HG03439 (cell line): ENCODE measurements at regions not wholly inside any gene's neighbourhood (a gene's known extent, or its start where the extent isn't known, plus 50 kb on each side); places are given as distances from the start of the nearest gene placed in this dataset.
"Not testable (repeated sequence)": the region's sequence is repeated elsewhere in the genome, so short reads cannot be mapped to it uniquely, and the experiment has no call there.

Source experiments
- ATAC-seq: cut with Tn5 transposase; IDR thresholded peaks from one replicate; pipeline ENCODE4 v1.9.1; 2021; ENCODE audit warnings: mild to moderate bottlenecking, moderate library complexity; ENCODE audit not compliant: unreplicated experiment

DNA sequence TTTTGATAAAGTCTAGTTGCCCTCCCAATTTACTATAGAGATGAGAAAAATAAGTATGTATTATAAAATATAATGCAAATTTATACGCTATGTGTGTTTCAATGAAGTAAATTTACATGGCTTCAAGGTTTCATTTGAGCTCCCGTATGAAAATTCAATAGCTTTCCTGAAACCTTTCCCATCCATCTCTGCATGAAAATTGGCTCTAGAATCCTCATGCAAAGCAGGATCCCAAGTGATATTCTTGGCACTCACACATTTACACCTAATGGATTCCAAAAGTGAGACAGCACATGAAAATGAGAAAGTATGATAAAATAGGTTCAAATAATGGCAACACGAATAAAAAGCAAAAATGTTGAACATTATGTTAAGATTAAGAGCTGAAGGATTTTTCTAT, 1595.8 kb upstream of the SEL1L start:
- no peak for ATAC-seq

DNA sequence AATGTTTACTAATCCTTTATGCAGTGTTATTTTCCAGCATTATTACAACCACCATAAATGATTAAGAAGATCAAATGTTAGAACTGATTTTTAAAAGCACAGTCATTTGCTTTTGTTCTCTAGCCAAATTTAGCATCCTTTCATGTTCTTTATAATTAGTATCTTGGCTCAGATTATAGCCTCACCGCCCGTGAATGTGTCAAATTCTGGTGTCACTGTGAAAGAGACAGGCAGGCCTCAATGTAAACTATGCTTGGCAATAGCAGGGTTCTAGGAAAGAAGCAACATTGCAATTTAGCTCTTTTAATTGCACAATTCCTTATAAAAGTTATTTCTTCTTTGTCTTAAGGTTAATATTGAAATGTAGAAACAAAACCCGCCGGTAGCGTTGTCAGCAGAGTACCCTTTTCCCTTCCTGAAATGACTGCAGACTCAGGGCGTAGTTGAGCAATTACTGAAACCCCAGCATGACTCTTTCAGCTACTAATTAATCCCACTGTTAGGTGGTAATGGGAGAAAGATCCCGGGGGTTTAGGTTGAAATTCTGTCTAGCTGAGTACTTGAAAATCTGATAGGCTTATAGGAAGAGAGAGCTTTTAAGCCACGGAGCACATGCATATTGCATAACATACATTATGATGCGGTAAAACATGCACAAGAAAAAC, 1600.5 kb upstream of the SEL1L start:
- no peak for ATAC-seq

DNA sequence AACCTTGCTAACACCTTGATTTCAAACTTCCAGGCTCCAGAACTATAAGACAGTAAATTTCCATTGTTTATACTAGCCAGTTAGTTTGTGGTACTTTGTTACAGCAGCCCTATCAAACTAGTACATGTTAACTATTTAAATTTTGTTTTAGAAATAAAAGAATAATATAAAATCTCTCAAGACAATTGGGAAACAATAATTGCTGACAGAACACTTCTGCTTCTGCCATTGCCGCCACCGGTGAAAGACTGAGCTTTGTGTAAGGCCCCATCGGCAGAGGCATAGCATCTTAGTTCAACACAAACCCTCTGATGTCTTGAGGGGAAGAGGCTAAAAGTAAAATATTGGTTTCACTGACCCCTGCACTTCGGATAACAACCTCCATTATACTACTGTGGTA, 1607.1 kb upstream of the SEL1L start:
- no peak for ATAC-seq

DNA sequence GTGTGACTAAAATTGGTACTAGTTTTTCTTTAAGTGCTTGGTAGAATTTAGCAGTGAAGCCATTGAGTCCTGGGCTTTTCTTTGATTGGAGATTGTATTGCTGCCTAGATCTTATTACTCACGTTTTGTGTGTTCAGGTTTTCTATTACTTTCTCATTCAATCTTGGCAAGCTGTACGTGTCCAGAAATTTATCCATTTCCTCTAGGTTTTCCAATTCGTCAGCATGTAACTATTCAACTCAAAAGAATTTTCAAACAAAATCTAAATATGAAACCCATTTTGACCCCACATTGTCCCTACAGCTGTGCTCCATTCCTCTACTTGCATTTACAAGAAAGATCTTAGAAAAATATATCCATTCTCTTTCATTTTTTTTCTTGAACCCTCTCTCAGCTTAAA, 1613.4 kb upstream of the SEL1L start:
- ATAC-seq = no peak

DNA sequence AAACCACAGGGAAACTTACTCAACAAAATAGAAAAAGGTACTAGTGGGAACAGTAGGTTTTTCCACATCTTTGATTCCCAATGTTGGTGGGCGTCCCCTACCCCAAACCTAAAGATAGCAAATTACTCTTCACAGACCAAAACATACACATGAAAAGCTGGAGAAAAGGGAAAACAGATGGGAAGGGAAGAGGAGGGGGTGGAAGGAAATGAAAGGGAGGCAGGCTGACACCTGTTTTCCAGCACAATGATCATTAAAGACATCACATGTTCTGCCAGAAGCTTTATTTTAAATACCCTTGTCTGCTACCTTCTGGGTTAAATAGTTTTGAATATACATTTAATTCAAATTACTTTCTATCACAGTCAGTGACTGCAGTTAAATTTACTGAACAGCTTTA, 1617.9 kb upstream of the SEL1L start:
- ATAC-seq = no peak

DNA sequence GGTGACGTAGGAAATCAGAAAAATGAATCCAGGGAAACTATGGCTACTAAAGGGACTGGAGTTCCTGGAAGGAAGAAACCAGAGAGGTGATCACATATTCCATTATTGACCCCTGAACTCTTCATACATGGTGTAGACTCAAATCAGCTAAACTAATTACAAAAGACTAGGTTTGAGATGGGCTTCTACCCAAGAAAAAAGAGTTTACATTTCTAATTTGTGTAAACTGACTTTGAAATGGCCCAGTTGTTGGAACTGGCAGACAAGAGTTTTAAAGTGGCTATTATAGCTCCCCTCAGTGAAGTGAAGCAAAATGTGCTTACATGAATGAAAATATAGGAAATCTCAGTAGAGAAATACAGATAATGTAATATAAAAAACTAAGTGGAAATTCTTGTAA, 1619.4 kb upstream of the SEL1L start:
- no peak for ATAC-seq

DNA sequence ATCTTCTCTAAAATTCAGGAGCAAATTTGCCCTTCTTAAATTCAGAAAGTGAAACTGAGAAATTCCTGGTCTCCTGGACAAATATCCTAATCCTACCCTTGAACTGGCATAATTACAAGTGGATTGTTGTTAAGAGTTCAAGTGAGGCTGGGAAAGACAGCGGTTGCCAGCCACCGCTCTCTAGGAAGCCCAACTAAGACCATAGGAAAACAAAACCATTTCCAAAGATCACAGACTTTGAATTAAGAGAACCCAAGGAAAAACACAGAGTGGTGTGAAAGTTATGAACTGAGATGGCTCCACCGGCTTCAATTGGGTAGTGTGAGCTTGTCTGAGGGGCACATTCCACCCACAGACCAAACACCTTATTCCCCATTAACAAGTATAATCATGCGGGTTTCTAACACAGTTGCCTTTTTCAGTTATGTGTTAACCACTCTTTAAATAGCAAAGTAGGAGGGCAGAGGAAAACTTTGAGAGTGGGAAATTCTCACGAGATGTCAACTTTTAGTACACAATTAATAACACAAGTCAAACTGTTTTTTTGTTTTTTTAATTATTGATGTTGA, 1628.8 kb upstream of the SEL1L start:
- no peak for ATAC-seq

DNA sequence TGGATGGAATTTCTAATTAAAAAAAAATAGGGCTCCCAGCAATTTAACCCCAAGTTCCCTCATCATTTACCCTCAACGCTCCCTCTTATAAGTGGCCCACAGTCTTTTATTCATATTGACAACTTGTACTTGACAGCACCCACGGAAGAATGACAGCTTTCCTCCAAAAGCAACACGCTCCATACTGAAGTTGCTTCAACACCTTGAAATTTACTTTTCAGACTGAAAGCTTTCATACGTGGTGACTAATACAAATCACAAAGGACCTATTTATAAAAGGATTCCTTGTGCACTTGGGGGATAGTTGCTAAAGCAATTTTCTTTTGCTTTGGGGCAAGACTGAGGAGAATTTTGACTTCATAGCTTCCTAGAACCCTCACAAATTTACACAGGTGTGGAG, 1629.4 kb upstream of the SEL1L start:
- ATAC-seq = no peak

DNA sequence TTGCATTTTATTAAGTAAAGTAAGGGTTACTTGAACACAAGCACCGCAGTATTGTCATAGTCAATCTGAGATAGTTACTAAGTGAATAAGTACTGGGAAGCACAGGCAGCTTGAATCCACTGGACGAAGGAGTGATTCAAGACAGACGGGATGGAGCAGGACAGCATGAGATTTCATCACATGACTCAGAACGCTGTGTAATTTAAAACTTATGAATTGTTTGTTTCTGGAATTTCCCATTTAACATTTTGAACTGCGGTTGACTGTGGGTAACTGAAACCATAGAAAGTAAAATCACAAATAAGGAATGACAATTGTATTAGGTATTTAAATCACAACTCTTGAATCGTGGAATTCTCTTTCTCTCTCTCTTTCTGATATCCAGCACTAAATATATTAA, 1630.4 kb upstream of the SEL1L start:
- ATAC-seq = no peak

DNA sequence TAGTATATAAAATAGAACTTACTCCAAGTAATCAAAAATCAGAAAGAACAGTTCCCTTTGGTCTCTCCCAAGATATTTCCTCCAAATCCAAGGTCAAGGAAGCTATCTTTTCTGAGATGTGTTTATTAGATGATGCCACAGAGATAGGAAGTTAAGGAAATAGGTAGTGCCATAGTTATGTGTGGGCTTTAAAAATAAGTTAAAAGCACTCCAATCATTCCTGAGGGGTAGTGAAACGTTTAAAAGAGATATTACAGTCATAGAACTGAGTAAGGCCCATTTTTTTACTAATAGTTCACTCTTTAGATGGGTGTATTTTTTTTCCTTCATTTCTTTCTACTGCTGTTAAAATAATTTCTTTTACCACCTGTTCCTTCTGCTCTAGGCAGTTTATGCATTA, 1630.9 kb upstream of the SEL1L start:
- no peak for ATAC-seq

DNA sequence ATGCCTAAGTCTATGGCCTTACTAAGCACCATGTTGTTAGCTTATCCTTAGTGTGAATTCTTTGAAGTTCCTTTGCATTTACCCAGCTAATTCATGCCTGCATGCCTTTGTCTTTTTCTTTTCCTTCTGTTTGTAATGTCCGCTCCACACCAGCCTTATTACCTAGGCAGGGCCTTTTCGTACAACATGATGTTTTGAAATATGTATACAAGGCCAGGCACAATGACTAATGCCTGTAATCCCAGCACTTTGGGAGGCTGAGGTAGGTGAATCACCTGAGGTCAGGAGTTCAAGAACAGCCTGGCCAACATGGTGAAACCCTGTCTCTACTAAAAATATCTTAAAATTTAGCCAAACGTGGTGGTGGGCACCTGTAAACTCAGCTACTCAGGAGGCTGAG, 1636.5 kb upstream of the SEL1L start:
- no peak for ATAC-seq

DNA sequence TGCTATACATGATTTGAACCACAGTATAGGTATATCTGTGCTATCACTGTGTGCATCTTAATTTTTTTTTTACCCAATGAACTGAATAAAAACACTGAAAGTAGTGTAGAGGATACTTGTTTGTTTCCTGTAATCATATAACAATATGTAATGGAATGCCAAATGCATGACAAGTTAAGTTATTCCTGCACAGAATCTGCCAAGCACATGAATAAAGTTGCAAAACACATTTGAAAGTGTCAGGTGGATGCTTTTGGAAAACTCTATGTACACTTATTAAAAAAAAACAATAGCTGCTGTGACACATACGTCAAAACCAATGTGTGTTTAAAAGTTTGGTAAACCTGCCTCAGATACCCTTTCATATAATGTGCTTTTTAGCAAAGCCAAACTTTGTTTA, 1638.1 kb upstream of the SEL1L start:
- ATAC-seq = no peak

DNA sequence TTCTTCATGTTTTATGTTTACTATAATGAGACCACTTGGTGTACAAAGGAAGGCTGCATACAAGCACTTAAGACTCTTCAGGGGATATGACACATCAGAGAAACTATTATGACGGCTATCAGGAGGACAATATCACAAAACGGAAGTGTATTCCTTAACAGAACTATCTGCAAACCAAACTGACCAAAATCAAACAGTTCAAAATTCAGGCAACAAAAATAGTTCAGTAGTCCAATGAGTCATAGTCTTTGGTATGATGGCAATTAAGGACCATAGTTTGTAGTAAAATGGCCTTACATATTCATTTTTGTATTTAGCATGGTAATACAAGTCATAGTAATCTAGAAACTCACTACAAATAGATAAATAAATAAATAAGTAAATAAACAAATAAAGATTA, 1638.7 kb upstream of the SEL1L start:
- ATAC-seq = no peak

DNA sequence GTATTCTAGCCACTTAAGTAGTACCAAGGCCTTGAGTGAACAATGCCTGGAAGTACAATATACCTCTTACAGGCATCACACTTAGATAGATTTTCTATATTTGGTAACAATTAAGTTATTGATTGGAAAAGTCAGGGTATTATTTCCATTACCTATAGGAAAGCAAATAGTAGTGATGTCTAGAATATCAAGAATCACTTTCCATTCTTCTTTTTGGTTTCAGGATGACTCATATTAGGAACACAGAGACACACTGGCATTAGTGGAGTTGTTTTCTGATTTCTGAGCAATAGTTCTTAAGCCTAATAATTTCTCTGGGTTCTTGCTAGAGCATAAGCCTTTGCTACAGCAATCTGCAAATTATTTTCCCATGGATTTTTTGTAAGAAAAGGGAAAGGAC, 1640.0 kb upstream of the SEL1L start:
- ATAC-seq = no peak

DNA sequence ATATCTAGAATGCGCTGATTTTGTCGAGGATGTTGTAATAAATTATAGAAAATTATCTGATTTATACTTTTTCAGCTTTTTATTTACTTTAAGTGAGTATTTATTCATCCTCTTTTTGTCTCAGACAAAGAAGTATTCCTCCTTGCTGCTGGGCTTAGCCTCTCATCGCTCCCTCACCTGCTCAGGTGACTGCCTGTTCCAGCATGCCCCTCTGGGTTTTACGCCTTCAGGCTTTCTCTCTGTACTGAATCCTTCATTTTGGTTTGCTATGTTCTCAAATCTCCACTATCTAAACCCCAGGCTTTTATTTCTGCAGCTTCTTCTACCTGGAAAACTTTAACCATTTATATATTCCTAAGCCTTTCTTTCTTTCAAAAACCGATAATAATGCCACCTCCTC, 1650.9 kb upstream of the SEL1L start:
- no peak for ATAC-seq

DNA sequence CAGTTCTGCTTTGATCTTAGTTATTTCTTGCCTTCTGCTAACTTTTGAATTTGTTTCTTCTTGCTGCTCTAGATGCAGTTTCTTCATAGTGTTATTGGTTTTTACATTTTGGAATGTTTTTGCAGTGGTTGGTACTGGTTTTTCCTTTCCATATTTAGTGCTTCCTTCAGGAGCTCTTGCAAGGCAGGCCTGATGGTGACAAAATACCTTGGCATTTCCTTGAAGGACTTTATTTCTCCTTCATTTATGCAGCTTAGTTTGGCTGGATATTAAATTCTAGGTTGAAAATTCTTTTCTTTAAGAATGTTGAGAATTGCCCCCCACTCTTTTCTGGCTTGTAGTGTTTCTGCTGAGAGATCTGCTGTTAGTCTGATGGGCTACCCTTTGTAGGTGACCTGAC, 1654.7 kb upstream of the SEL1L start:
- ATAC-seq = not testable (repeated sequence)

DNA sequence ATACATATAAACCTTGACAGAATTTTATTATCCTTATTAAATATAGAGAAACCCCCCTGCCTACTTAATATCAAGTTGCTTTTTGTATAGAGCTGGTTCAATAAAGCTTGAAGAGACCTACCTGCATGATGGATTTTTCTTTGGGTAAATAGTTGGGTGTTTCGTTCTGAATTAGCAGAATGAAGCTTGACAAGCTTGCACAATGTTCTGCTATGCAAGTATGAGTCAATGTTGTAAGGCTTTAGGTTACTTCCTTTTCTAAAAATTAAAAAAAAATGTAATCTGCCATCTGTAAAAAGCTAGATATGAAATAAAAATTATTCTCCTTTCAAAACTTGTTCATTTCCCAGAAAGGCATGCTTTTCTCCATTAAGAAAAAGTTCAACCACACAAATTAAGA, 1662.6 kb upstream of the SEL1L start:
- no peak for ATAC-seq

DNA sequence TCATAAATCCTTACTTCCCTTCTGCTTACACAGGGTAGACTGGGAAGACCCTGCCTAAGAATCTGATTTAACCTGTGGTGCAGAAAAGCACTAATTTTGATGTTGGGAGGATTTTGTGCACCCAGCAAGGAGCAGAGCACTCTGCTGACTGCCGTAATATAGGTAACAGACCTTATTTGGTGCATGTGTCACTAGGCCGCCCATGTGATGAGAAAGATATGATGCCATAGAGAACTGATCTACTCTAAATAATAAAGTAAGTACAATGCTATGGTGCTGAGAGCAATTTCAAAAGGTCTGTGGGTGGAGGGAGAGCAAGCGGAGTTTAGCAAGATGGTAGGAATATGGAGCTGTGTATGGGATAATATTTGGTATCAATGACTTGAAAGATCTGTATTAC, 1663.6 kb upstream of the SEL1L start:
- no peak for ATAC-seq

DNA sequence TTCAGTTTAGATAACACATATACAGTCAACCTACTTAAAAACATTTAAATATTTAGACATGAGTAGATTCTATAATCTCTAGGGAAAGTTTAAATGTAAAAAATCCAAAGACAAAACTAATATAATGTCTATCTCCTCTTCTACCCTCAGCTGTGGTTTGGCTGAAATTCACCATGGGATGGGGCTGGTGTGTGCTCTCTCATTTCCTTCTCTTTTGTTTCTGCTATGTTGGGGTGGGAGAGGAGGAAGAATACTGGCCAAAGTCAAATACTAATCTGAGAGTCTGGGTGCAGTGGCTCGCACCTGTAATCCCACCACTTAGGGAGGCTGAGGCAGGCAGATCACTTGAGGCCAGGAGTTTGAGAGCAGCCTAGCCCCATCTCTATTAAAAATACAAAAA, 1673.9 kb upstream of the SEL1L start:
- ATAC-seq = no peak

DNA sequence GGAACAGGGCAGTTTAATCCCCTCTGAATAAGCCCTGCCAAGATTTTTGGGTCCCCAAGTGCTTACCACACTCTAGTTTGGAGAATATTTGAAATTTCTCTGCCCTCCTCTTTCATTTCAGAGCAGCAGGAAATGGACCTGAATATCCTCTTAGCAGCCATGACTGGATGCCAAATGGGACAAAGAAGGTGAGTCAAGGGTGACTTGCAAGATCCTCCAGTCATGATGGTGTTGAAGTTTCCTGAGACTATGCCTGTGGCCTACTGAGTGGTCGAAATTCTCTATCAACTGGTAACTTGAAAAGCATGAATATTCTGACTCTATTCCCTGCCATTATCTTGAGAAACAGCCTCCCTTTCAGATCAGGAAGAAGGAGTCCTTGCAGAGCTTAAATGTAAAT, 1674.7 kb upstream of the SEL1L start:
- no peak for ATAC-seq

DNA sequence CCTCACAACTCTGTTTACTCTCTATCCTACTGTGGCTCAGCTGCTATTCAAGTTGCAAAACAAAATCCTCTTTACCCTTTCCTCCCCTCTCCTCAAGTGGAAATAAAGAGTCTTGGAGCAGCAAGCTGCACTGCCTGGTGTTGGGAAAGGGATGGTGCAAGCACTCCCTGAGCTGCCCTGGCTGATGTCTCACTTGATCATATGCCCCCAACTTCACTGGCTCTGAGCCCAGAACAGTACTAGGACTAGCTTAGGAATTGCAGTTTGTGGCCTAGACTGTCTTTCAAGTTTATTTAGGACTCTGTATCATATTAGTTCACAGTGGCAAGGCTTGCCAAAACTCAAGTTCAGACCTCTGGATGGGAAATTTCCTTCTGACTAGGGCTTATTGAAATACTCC, 1683.8 kb upstream of the SEL1L start:
- ATAC-seq = no peak

DNA sequence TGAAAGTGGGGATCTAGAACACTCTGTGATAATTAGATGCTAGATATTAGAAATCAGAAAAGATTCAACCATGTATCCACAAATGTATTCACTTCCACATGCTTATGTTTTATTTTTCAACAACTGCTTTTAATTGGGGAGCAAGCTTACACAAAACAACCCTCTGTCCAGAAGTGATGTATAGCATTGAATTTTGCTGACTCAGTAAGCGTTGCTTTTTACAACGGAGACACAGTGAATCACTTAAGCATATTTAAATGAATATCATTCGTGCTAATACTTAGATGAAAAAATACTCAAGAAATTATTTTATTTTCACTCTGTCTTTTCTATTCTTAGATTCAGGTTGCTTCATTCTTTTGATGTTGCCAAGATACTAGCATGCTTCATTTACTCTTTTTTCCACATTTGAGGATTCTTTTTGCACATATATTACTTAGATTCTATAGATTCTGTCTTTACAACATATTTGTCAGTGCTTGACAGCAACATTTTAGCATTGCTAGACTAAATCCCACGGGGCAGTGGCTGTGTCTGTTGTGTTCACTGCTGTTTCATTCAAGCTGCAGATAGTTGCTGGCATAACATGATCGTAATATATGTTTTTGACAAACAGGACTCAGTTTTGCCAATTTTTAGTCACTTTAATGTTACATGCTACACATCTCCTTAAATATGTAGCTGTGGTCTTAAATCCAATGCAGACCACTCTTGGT, 1714.4 kb upstream of the SEL1L start:
- ATAC-seq = no peak

DNA sequence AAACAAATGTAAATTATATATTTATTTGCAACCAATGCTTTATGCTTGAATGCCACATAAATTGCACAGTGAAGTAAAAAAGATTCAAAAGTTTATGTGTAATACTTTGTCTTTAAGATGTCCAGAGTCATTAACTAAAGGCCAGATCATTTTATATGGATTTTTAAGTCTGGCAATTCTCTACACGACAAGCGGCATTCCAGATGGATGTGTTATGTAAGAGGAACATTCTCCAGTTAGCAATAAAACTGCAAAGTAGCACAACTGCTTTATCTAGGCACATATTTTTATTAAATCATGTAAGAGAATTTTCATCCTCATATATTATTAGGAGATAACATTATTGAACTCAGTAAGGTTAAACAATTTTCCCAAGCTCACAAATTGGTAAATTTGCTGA, 1717.7 kb upstream of the SEL1L start:
- no peak for ATAC-seq
